GM12878 (cell line): ENCODE measurements at regions not wholly inside any gene's neighbourhood (a gene's known extent, or its start where the extent isn't known, plus 50 kb on each side); places are given as distances from the start of the nearest gene placed in this dataset.
A peak's percentile ranks its signal among the peaks of the same experiment; 100 is the strongest.

ENCODE experiments used
- ATAC-seq: fragments of 200-7000 bp; cut with Tn5 transposase; 3 replicates; pipeline ENCODE4 v1.9.1; 2020; ENCODE audit warnings: mild to moderate bottlenecking, moderate library complexity
- BruUV-seq: library from RNA; stranded (reverse); fragments of 400-500 nt; replicated peaks from 2 replicates; lab custom pipeline; 2021; lab: Mats Ljungman, UMichigan
- CTCF ChIA-PET: fragments of 300-600 bp; sonication (Branson Sonifier 250); formaldehyde crosslinking; extraction: SDS; loops from one replicate; lab custom pipeline; 2021; ENCODE audit warnings: inconsistent platforms; lab: Yijun Ruan, JAX
- POLR2A ChIA-PET: fragments of 350-600 bp; formaldehyde crosslinking; extraction: SDS; loops from one replicate; lab custom pipeline; 2021; ENCODE audit warnings: inconsistent platforms; lab: Charles Lee
- RAD21 ChIA-PET: fragments of 300-600 bp; sonication (Branson Sonifier 250); formaldehyde crosslinking; loops from one replicate; lab custom pipeline; 2023; ENCODE audit warnings: antibody characterized with exemption; ENCODE audit not compliant: unreplicated experiment; lab: Charles Lee
- SMC1A ChIA-PET: fragments of 300-600 bp; sonication (Branson Sonifier 250); formaldehyde crosslinking; loops from one replicate; lab custom pipeline; 2023; ENCODE audit not compliant: unreplicated experiment, uncharacterized antibody; lab: Charles Lee
- DNase-seq: peaks from one replicate; pipeline ENCODE4 v3.0.0-alpha.2; 2011; ENCODE audit warnings: low read depth, low spot score
- FAIRE-seq: peaks from 3 replicates; lab custom pipeline; 2011; peaks lifted over from hg19 to GRCh38; lab: Jason Lieb, UNC
- H2AFZ ChIP-seq: 2 replicates; pipeline ENCODE4 v1.6.0; 2011; ENCODE audit warnings: low read depth, low read length, control low read depth; ENCODE audit not compliant: control insufficient read depth
- H3K27ac ChIP-seq: 2 replicates; pipeline ENCODE4 v1.5.1; 2011; ENCODE audit warnings: control low read depth; ENCODE audit not compliant: control insufficient read depth, insufficient read depth
- H3K27me3 ChIP-seq, 2 experiments: replicated peaks in 1 of 2; 2 replicates each; pipeline versions ENCODE4 v1.6.0 to v1.6.1; 2011; ENCODE audit warnings: low read length in 1 of 2; ENCODE audit not compliant: control insufficient read depth in 2 of 2, insufficient read depth in 2 of 2
- H3K36me3 ChIP-seq, 2 experiments: 2 replicates each; pipeline ENCODE4 v1.5.1; 2011; ENCODE audit warnings: low read length in 1 of 2; ENCODE audit not compliant: control insufficient read depth in 2 of 2, insufficient read depth in 2 of 2
- H3K4me1 ChIP-seq: 2 replicates; pipeline ENCODE4 v1.6.1; 2011; ENCODE audit warnings: mild to moderate bottlenecking, low read length, moderate library complexity, mixed read lengths; ENCODE audit not compliant: control insufficient read depth, insufficient read depth
- H3K4me2 ChIP-seq: 2 replicates; pipeline ENCODE4 v1.6.0; 2011; ENCODE audit warnings: control low read depth; ENCODE audit not compliant: control insufficient read depth, insufficient read depth
- H3K4me3 ChIP-seq: fragments of 200-600 bp; sonication (generic); 2 replicates; pipeline ENCODE4 v1.5.1; 2016
- H3K79me2 ChIP-seq: 2 replicates; pipeline ENCODE4 v1.6.0; 2011; ENCODE audit warnings: low read length; ENCODE audit not compliant: control insufficient read depth, insufficient read depth
- H3K9ac ChIP-seq: 2 replicates; pipeline ENCODE4 v1.8.0; 2011; ENCODE audit warnings: low read length, control low read depth, mixed read lengths; ENCODE audit not compliant: control insufficient read depth, insufficient read depth
- H3K9me3 ChIP-seq: replicated peaks from 3 replicates; pipeline ENCODE4 v1.5.1; 2011; ENCODE audit warnings: mild to moderate bottlenecking, low read length; ENCODE audit not compliant: control insufficient read depth, insufficient read depth
- H4K20me1 ChIP-seq: 2 replicates; pipeline ENCODE4 v1.6.0; 2011; ENCODE audit not compliant: control insufficient read depth, insufficient read depth
- BACH1 ChIP-seq: fragments of 450-650 bp; IDR thresholded peaks from 2 replicates; pipeline ENCODE4 v1.6.1; 2017; ENCODE audit warnings: mild to moderate bottlenecking, borderline replicate concordance
- EED ChIP-seq: sonication (generic); IDR thresholded peaks from 2 replicates; pipeline ENCODE4 v1.6.1; 2016; ENCODE audit warnings: antibody characterized with exemption, low read depth
- ETV6 ChIP-seq, 2 experiments: fragments of 450-650 bp in 1 of 2; IDR thresholded peaks in 1 of 2; conservative IDR thresholded peaks in 1 of 2; 2 replicates each; pipeline ENCODE4 v1.6.1; 2014; ENCODE audit warnings: antibody characterized with exemption in 1 of 2, borderline replicate concordance in 1 of 2, low read depth in 1 of 2, mild to moderate bottlenecking in 1 of 2, moderate library complexity in 1 of 2
- RBBP5 ChIP-seq: fragments of 200-600 bp; sonication (generic); conservative IDR thresholded peaks from 2 replicates; pipeline ENCODE4 v1.6.1; 2016
- SIN3A ChIP-seq: IDR thresholded peaks from 2 replicates; pipeline ENCODE4 v1.6.1; 2012; ENCODE audit warnings: low read depth, low read length, improper control_type of control experiment
- WGBS: methylation state at CpG from one replicate; pipeline ENCODE4 v1.1.6; 2016; ENCODE audit warnings: low lambda C conversion rate; ENCODE audit not compliant: insufficient replicate concordance, insufficient coverage; ENCODE audit errors: missing lambda C conversion rate; 5-methylcytosine and 5-hydroxymethylcytosine counted together
- in situ Hi-C: fragments of 300-500 bp; cut with MboI; formaldehyde crosslinking; loops from 9 replicates; pipeline ENCODE4 v1.14.3; 2018; ENCODE audit warnings: mixed read lengths
- intact Hi-C: fragments of 100-400 bp; cut with micrococcal nuclease; formaldehyde crosslinking; loops from one replicate; pipeline ENCODE4 v1.14.2; 2022; ENCODE audit not compliant: unreplicated experiment
- TF ChIP-seq, protein P1 (sequence below): fragments of 450-650 bp; formaldehyde crosslinking; IDR thresholded peaks from 2 replicates; pipeline ENCODE4 v1.5.0; 2022; ENCODE audit warnings: mild to moderate bottlenecking, missing genetic modification characterization
- TF ChIP-seq, protein P2 (sequence below): IDR thresholded peaks from 2 replicates; pipeline ENCODE4 v1.6.1; 2011; ENCODE audit warnings: borderline replicate concordance, low read depth, mild to moderate bottlenecking, moderate library complexity, mixed read lengths, low read length; ENCODE audit not compliant: insufficient read depth; ENCODE audit errors: extremely low read length
- TF ChIP-seq, protein P3 (sequence below): fragments of 450-650 bp; conservative IDR thresholded peaks from 2 replicates; pipeline ENCODE4 v1.6.1; 2017; ENCODE audit warnings: mild to moderate bottlenecking, moderate library complexity

DNA sequence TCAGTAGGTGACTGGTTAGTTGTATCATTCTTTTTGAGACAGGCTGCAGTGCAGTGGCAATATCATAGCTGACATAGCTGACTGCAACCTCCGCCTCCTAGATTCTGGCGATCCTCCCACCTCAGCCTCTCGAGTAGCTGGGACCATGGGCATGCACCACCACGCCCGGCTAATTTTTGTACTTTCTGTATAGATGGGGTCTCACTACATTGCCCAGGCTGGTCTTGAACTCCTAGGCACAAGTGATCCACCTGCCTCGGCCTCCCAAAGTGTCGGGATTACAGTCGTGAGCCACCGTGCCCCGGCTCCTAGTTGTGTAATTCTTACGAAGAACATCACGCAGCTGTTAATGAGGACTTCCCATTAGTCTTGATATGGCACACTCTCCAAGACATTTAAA is 123.4 kb upstream of the VKORC1L1 start (continued):
- TF ChIP-seq, protein P1, sequence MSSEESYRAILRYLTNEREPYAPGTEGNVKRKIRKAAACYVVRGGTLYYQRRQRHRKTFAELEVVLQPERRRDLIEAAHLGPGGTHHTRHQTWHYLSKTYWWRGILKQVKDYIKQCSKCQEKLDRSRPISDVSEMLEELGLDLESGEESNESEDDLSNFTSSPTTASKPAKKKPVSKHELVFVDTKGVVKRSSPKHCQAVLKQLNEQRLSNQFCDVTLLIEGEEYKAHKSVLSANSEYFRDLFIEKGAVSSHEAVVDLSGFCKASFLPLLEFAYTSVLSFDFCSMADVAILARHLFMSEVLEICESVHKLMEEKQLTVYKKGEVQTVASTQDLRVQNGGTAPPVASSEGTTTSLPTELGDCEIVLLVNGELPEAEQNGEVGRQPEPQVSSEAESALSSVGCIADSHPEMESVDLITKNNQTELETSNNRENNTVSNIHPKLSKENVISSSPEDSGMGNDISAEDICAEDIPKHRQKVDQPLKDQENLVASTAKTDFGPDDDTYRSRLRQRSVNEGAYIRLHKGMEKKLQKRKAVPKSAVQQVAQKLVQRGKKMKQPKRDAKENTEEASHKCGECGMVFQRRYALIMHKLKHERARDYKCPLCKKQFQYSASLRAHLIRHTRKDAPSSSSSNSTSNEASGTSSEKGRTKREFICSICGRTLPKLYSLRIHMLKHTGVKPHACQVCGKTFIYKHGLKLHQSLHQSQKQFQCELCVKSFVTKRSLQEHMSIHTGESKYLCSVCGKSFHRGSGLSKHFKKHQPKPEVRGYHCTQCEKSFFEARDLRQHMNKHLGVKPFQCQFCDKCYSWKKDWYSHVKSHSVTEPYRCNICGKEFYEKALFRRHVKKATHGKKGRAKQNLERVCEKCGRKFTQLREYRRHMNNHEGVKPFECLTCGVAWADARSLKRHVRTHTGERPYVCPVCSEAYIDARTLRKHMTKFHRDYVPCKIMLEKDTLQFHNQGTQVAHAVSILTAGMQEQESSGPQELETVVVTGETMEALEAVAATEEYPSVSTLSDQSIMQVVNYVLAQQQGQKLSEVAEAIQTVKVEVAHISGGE (CRISPR knock-in tag), result no peak
- TF ChIP-seq SIN3A, result no peak
- TF ChIP-seq, protein P2, sequence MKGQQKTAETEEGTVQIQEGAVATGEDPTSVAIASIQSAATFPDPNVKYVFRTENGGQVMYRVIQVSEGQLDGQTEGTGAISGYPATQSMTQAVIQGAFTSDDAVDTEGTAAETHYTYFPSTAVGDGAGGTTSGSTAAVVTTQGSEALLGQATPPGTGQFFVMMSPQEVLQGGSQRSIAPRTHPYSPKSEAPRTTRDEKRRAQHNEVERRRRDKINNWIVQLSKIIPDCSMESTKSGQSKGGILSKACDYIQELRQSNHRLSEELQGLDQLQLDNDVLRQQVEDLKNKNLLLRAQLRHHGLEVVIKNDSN, result no peak
- TF ChIP-seq ETV6 (conservative IDR thresholded peaks at IDR 0.05 in 1 of 2, IDR thresholded peaks at IDR 0.05 in 1 of 2; ENCODE audit: borderline replicate concordance in 1 of 2, low read depth in 1 of 2), result no peak

DNA sequence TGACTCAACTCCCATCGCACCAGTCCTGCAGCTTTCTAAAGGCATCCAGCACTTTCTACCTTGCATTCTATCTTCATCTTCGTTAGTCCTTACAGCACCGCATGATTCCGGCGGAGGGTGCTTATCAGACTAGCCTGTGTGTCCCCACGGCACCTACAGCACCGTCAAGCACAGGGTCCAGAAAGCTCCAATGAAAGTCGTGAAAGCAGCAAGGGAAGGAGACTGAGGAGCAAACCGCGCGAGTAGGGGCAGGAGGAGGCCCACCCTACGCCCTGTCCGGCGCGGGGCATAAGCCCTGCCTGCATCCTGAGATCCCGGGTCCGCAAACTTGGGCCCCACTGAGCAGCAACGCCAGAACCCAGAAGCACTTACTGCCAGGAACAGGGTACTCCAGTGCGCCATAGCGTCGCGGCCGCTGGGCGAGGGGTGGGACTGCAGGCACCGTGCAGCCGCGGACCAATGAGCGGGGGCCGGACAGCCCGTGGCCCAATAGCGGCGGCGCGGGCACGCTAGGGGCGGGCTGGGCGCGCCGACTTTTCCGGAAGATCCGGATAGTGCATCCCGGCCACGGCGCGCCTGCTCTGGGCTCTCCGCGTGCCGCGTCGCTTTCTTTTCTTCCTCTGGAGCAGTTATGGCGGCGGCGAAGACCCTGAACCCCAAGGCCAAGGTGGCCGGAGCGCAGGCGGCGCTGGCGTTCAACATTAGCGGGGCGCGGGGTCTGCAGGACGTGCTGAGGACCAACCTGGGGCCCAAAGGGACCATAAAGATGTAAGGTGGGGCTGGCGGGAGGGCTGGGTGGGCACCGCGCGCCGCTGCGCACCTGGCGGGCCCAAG is 122.1 kb upstream of the VKORC1L1 start:
- Histone ChIP-seq H3K27me3 (no peaks in the 10 kb centered on the region), H3K27ac (peak overlapping the region; percentile 86), H4K20me1 (no peaks in the 10 kb centered on the region), H3K36me3 (peaks cover 0 to 8% of the 10 kb centered on the region in 2 experiments; a peak in 2 of 4 replicates), H3K9me3 (no peaks in the 10 kb centered on the region), H3K4me3 (peak overlapping the region; percentile 92), H2AFZ (peak overlapping the region; percentile 98), H3K79me2 (peaks cover 56% of the 10 kb centered on the region), H3K9ac (peak overlapping the region; percentile 86), H3K4me1 (0 out of 2 replicates have a peak, but pooled peaks cover 3% of the 10 kb centered on the region), H3K4me2 (peak overlapping the region; percentile 60)
- POLR2A ChIA-PET, result interaction anchor here (0.7 to 2.1 kb wide), 4 partner anchors 9 to 483 kb away, joined by 3 to 5 read pairs (median 4); no protein-coding TSS in a partner anchor
- SMC1A ChIA-PET, result interaction anchor here (0.9 to 4.6 kb wide), 5 partner anchors 49 to 90 kb away, joined by 3 to 44 read pairs (median 4); no protein-coding TSS in a partner anchor
- peak; percentile 75 for FAIRE-seq
- intact Hi-C loops, result loop anchor here (5.0 kb wide), 1 partner anchor 62 kb away; no protein-coding TSS in a partner anchor
- CTCF ChIA-PET, result interaction anchor here (0.6 to 3.8 kb wide), 3 partner anchors 28 to 1339 kb away, joined by 3 to 39 read pairs (median 4); no protein-coding TSS in a partner anchor
- TSS peak; percentile 89 for BruUV-seq
- RAD21 ChIA-PET, result interaction anchor here (0.9 to 3.0 kb wide), 5 partner anchors 9 to 231 kb away, joined by 3 to 31 read pairs (median 4); partner anchors contain the start of gene GUSB
- under 1% methylated on average over 69 of the region's 69 CpGs for WGBS
- in situ Hi-C loops, result loop anchor here (25.0 kb wide), 1 partner anchor 663 kb away; no protein-coding TSS in a partner anchor
- DNase-seq, result peak; percentile 55
- peak; percentile 98 for ATAC-seq
- TF ChIP-seq RBBP5 (no peak), EED (no peak), BACH1 (peak; percentile 50; the same call in 1 of the 2 replicates)
- TF ChIP-seq, protein P1 (CRISPR knock-in tag), result 0 out of 2 replicates have a peak, but pooled peaks have one; percentile 17
- TF ChIP-seq, protein P3, sequence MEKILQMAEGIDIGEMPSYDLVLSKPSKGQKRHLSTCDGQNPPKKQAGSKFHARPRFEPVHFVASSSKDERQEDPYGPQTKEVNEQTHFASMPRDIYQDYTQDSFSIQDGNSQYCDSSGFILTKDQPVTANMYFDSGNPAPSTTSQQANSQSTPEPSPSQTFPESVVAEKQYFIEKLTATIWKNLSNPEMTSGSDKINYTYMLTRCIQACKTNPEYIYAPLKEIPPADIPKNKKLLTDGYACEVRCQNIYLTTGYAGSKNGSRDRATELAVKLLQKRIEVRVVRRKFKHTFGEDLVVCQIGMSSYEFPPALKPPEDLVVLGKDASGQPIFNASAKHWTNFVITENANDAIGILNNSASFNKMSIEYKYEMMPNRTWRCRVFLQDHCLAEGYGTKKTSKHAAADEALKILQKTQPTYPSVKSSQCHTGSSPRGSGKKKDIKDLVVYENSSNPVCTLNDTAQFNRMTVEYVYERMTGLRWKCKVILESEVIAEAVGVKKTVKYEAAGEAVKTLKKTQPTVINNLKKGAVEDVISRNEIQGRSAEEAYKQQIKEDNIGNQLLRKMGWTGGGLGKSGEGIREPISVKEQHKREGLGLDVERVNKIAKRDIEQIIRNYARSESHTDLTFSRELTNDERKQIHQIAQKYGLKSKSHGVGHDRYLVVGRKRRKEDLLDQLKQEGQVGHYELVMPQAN, result peak; percentile 37
